Embryonic facial prominence (tissue), 1 donor: ENCODE measurements at regions not wholly inside any gene's neighbourhood (a gene's known extent, or its start where the extent isn't known, plus 50 kb on each side); places are given as distances from the start of the nearest gene placed in this dataset.
"Not testable (repeated sequence)": the region's sequence is repeated elsewhere in the genome, so short reads cannot be mapped to it uniquely, and the experiment has no call there.

Source experiments
- DNase-seq: peaks from one replicate; pipeline ENCODE4 v3.0.0-alpha.2; 2016; ENCODE audit errors: extremely low spot score

DNA sequence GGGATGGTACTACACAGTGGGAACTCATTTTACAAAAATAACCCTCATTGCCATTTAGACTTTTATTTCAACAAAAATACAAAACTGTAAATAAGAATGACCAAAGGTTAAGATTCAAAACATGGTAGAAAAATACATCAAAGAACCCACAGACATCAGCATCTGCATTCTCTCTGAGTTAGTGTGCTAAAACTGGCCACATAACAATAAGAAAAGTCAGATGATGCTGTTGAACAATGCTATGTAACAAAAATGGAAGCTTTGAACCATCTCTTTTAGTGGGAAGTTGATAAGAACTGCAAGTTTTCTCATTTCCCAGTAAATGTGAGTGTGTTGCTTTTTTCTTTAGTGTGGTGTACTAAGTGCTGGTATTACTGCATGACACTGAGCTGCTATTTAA is 888.4 kb upstream of the EPHA5 start:
- DNase-seq: no peak

DNA sequence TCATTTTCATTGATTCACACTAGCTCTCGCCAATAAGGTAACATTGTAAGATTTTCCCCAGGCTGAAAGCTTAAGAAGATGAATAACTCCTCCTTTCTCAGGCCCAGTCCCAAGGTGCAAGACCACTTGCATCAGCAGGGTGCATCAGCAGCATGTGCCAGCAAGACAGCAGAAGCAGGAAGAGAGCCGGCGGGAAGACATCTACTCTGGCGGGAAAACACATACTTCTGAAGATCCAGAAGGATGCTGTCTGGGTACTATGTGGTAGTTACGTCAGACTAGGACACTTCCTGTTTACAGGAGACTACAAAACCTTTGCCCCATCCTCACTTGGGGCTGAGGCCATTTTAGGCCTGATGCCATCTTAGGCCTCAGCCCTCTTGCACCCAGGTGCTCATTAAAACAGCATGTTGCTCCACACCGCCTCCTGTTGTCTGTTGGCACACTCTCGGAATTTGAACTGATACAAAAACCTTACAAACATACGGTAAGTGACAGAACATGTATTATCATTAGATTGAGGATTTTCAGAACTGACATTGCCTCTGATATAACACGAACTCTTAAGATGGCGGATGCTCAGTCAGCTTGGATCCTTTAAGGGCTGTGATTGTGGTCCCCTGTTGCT is 886.5 kb upstream of the EPHA5 start:
- no peak for DNase-seq

DNA sequence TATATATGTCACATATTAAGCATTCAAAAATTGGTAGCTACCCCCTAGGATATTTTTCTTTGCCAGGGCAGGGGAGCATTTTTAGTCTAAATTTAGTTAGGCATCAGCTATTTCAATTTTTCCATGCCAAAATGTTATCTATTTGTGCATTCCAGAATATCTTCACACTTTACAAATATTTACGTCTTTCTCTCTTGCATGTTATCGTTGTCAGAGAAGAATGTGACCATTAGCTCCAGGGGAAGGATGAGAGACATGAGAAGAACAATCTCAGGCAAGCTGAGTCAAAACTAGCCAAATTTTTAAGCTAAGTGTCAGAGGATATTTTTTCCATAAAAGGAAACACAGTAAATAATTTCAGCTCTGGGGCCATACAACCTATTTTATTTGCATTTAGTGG is 885.0 kb upstream of the EPHA5 start:
- no peak for DNase-seq

DNA sequence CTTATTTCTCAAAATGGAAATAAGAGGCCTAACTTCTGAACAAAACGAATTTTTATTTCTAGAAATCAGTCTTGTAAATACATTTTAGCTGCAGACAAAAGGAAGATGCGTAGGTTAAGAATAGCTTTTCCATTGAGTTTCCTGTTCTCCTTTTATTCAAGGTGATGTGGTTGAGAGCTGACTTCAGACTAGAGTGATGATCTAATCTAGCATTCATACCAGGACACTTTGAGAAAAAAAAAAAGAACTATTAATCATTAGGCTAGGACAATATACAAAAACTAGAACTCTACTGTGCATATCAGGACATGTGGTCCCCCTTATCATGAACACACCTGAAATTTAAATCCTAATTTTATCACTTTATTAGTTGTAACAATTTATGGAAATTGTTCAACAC is 884.5 kb upstream of the EPHA5 start:
- no peak for DNase-seq

DNA sequence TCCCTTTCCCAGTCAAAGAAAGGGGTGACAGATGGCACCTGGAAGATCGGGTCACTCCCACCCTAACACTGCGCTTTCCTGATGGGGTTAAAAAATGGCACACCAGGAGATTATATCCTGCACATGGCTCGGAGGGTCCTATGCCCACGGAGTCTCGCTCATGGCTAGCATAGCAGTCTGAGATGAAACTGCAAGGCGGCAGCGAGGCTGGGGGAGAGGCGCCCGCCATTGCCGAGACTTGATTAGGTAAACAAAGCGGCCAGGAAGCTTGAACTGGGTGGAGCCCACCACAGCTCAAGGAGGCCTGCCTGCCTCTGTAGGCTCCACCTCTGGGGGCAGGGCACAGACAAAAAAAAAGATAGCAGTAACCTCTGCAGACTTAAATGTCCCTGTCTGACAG is 875.0 kb upstream of the EPHA5 start:
- DNase-seq: not testable (repeated sequence)

DNA sequence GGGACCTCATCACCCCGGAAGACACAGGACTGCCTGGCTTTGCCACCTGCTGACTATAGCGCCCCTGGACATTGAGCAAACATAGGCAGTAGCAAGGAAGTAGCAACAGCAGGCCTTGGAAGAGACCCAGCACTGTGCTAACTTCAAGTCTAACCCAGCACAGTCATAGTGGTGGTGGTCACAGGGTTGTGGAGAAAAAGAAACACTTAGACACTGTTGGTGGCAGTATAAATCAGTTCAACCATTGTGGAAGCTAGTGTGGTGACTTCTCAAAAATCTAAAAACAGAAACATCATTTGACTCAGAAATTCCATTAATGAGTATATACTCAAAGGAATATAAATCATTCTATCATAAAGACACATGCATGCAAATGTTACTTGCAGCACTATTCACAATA is 874.0 kb upstream of the EPHA5 start:
- DNase-seq: no peak

DNA sequence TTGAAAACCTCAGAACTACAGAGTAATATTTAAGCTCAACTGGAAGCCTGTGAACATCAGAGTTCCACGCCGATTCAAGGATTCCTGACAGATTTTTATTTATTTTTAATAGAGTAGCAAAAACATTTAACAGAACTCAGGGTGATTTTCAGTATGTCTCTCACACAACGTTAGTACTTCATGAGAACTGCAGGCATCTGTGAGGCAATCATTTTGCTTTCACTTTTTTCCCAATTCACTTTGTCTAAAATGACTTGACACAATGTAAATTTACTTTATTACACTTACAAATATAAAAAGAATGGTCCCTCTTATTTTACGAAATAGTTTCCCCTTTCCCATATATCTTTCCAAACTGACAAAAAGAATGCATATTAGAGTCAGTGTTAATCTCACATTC is 869.5 kb upstream of the EPHA5 start:
- no peak for DNase-seq

DNA sequence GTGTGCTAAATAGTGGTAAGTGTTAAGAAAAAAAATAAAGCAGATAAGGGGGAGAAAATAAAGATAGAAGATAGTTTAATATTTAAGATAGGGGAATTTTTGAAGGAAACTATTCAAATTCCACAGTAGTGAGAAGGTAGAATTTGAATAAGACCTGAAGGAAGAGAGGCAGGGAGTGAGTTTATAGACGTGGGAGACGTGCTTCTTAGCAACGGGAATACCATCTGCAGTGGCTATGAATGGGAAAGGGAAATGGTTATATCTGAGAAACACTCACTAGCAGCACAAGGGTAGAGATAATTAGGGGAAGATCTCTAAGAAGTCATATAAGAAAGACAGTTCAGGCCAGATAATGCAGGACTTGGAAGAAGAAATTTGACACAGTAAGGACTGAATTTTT is 854.5 kb upstream of the EPHA5 start:
- no peak for DNase-seq

DNA sequence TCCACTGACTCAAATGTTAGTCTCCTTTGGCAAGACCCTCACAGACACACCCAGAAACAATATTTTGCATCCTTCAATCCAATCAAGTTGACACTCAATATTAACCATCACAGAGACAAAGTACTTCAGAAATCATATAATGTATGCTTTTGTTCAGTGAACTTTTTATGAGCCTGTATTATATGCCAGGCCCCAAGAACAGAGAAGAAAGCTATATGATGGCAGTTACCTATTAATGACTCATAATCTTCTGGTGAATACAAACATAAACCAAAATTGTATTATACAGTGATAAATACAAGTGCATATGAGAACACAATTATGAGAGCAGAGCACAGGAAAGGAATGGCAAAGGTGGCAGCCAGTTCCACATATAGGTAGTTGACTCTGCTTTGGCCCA is 852.0 kb upstream of the EPHA5 start:
- DNase-seq: no peak

DNA sequence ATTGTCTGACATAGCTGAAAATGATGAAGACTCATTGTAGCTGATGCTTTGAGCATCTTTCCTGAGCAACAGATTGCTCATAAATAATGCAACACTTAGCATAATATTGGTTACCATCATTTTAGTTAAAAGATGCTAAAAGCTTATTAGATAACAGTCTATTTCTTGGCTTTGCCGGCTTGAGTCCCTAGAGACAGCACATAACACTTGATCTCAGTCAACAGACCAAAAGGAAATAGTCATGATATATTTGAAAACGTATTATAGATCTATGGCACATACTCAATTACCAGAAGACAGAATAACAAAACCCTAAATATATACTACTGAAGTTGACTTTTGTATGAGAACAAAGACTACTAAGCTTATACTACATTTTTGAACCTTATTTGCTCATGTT is 846.7 kb upstream of the EPHA5 start:
- no peak for DNase-seq

DNA sequence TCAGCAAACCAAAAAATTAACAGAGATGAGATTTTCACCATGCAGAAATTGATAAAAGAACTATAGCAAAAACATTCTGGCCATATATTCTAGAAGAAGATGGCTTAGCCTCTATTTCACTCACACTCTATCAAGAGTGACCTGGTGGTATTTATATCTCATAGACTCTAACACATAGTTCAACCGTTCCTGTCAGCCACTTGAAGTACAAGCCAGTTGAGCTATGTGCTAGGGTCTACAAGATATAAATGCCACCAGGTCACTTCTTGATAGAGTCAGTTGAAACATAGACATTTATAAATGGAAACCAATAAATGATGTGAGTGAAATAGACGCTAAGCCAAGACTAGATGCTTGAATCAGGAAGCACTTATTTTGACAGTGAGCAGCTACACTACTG is 836.7 kb upstream of the EPHA5 start:
- DNase-seq: no peak

DNA sequence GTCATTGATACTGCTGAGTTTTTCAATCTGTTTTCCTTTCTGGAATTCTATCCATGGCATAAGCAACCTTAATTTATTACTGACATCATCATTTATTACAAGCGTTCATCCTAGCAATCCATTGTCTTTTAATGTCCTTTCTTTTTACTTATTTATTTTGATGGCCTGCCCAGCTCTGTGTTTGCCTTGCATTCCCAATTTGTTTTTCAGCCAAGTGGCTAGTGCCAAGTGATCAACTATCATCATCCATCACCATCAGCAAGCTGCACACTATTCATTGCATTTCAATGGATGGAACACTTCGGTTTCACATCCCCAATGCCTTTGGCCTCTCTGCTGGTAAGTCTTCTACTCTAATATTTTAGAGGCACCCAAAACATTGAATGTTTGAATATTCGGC is 831.7 kb upstream of the EPHA5 start:
- no peak for DNase-seq

DNA sequence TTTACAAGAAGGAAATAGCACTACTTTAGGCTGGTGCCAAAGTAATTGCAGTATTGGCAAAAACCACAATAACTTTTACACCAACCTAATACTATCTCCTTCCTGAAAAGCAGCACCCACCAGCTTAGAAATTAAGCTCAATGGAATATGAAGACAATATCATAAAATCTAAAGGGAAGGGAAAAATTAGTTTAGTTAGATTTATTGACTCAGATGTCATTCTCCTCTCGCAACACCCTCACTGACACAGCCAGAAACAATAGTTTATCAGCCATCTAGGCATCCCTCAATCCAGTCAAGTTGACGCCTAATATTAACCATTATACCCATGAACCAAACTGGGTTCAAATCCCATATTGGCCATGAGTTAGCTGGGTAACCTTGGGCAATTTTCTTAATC is 820.4 kb upstream of the EPHA5 start:
- DNase-seq: no peak

DNA sequence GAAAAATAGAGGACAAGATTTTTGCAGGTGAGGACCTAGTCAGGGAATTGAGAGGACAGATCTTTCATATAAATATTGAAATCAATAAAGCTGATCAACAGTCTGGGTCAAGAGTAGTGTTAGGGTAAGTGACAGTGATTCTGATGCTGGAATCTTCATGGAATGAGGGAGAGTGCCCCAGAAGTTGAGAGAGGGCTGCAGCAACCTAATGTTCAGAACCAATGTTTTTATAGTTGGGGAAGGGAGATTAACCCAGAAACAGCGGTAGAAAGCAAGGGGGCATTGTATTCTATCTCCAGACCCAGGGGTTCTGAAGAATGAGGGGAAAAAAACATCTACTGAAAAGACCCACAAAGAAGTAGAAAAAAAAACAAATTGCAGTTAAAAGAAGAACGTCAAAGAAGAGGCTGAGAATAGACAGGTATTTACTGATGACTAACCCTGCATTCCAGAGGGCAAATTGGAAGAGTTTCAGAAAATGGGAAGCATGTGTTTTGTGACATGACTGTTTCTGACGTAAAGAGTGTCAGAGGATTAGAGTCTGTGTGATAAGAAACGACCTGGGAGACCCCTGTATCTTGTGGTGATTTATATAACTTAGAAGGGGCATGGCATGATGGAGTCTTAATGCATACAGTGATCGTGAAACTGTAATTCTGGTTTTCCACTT is 819.6 kb upstream of the EPHA5 start:
- no peak for DNase-seq

DNA sequence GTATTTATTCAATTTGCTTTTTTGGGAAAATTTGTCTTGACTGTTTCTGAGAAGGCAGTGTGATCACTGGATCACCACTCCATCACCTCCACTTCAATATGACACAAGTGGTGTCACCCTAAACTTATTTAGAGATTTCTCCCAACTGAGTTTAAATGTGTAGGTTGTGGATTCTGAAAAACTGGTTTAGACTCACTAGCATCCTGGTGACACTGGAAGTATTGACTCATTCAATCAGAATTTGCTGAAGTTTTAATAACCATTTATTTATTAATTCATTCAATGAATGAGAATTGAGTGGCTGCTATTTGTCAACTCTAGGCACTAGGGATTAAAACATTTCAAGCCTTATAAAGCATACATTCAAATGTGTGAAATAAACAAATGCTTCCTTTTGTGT is 819.1 kb upstream of the EPHA5 start:
- no peak for DNase-seq

DNA sequence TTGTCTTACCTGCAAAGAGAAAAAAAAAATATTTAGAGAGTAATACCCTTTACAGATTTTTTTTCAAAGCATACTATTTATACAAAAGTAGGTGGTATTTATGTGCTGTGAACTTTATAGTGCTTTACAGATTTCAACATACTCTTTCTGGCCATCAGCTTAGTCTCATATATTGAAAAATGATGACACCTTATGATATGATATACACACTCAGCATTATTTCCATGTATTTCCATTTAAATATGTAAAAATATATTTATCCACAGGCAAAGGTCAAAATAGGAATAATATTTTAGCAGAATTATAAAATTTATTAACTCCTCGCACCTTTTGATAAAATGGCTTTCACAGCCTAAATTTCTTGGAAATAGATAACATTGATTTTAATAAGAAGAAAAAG is 815.8 kb upstream of the EPHA5 start:
- DNase-seq: no peak

DNA sequence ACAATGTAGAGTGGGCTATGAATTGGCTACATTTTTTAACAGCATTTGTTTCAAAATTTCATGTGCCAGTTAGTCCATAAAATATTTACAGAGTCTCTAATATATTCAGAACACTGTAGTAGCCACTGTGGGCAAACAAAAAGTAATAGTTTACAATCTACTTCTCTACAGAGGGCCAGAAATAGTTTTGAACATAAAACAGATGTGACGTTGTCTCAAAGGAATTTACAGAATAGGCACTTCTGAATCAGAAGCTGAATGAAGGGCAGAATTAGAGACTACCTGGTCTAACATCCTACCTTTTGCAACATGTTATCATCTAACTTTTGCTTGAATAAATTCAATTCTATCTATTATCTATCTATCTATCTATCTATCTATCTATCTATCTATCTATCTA is 811.9 kb upstream of the EPHA5 start:
- DNase-seq: no peak

DNA sequence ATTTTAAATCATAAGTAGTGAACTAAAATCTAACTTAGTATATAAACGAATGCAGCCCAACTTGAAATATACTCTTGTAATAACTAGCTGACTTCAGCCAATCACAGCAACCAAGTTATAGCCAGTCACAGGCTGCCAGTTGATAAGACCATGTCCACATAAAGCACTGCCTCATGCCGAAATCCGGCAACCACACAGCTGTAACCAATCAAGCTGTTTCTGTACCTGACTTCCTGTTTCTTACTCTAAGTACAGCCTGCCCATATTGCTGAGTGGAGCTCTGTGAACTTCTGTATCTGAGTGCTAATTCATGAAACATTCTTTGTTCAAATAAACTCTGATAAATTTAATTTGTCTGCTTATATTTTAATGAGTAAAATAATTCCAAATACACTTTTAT is 805.3 kb upstream of the EPHA5 start:
- no peak for DNase-seq

DNA sequence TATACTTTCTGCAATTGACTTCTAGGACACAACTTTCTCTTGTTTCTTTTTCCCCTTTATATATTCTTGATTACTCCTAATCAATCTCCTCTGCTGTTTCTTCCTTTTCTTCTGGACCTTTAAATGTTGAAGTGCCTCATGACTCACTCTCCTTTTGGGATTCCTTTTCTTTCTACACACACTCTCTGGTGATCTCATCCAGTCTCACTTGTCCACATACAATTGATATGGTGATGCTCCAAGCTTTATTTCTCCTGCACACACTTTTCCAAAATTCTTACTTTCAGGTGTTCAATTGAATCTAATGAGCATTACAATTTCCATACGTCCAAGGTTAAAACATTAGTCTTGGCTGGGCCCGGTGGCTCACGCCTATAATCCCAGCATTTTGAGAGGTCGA is 794.8 kb upstream of the EPHA5 start:
- no peak for DNase-seq

DNA sequence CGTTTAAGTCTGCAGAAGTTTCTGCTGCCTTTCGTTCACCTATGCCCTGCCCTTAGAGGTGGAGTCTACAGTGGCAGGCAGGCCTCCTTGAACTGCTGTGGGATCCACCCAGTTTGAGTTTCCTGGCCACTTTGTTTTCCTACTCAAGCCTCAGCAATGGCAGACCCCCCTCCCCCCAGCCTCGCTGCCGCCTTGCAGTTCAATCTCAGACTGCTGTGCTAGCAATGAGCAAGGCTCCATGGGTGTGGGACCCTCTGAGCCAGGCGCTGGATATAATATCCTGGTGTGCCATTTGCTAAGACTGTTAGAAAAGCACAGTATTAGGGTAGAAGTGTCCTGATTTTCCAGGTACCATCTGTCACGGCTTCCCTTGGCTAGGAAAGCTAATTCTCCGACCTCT is 792.6 kb upstream of the EPHA5 start:
- not testable (repeated sequence) for DNase-seq

DNA sequence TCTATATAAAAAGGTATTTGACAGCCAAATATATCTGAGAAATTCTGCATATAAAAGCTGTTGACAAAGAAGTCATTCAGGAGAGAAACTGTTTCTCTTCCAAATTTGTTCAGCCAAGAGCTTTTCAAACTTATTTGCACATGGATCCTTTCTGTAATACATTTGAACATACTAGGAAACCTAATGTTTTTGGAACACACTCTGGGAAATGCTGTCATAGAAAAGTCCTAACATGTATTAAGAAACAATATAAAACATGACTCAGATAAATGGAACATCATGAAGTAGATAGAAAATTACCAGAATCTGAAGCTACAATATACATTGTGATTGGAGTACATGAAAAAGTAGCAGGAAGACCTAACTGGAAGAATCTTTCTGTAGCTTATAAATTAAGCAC is 781.5 kb upstream of the EPHA5 start:
- no peak for DNase-seq

DNA sequence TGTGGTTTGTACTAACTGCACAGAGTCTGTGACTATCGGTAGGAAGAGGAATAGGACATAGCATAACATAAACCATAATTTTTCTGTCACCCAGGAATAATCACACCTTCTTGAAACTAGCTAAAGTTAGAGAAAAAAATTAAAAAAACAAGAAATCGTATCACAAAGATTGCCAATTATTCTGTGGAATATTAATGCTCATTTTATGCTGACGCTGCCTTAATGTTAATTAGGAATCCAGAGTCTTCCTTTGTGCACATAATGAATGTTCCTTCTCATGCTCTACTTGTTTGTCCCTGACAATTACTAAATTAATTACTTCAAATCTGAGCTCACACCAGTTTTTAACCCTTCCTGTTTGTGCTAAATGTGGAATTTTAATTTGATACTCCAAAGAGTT is 772.7 kb upstream of the EPHA5 start:
- no peak for DNase-seq

DNA sequence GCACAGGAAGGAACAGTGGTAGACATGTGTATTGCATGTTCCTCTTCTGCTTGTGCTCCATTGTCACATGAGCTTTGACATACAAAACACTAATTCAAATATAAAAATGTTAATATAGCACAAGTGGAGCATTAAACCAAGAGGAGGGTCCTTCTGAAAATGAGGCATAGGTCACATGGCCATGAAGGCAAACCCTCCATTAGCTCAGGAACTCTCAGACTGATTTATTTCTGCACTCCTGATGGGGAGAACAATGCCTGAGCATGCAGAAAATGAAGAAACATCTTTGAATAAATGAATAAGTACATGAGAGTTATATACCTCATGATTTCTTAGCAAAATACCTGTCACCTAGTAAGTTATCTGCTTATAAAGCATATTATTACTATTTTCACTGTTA is 769.2 kb upstream of the EPHA5 start:
- DNase-seq: no peak

DNA sequence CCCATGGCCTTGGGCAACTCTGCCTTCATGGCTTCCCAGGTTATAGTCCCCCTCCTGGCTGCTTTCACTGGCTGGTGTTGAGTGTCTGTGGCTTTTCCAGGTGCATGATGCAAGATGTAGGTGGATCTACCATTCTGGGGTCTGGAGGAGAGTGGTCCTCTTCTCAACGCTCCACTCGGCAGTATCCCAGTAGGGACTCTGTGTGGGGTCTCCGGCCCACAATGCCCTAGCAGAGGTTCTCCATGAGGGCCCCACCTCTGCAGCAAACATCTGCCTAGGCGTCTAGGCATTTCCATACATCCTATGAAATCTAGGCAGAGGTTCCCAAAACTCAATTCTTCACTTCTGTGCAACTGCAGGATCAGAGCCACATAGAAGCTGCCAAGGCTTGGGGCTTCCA is 763.4 kb upstream of the EPHA5 start:
- DNase-seq: no peak
